Activated CD8-positive, alpha-beta memory T cell treated with anti-CD3 and anti-CD28 coated beads, Interleukin-2, amount 50 U/mL, for 24 hours (primary cell): ENCODE measurements at regions not wholly inside any gene's neighbourhood (a gene's known extent, or its start where the extent isn't known, plus 50 kb on each side); places are given as distances from the start of the nearest gene placed in this dataset.
A peak's percentile ranks its signal among the peaks of the same experiment; 100 is the strongest.
"Not testable (repeated sequence)": the region's sequence is repeated elsewhere in the genome, so short reads cannot be mapped to it uniquely, and the experiment has no call there.

Source experiments
- DNase-seq: peaks from one replicate; pipeline ENCODE4 v3.0.0-alpha.2; 2020; ENCODE audit errors: extremely low read depth

DNA sequence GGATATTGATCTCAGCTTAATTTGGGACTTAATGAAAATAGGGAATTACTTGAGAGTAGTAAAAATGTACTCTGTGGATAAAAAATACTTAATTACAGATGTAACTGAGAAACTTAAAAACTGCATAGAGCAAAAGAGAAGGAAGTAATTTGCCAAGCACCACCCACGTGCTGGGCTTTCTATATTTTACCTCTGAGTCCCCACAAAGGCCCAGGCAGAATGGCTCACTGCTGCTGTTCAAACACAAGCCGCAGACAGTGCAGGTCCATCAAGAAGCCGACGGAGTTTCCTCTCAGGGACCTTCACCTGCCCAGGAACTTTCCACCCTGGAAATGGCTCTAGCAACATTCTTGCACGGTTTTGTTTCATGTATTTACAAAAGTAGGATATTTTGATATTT is 77.2 kb upstream of the TRPM1 start:
- DNase-seq = no peak

DNA sequence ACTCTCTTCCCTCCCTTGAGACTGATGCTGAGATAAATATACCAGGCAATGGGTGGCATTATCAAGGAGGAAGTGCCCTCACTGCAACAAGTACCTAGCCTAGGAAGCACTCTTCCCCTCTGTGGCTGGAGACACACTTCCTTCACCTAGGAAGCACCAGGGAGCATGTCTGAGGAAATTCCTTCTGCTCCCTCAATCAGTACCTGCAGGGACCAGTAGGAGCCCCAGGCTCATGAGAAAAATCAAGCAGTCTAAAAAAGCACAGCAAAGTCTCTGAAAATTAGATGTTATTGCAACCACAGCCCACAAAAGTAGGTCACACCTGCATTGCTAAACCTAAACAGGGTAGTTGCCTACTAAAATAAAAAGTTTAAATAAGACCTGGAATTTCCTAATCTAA is 78.2 kb upstream of the TRPM1 start:
- DNase-seq = no peak

DNA sequence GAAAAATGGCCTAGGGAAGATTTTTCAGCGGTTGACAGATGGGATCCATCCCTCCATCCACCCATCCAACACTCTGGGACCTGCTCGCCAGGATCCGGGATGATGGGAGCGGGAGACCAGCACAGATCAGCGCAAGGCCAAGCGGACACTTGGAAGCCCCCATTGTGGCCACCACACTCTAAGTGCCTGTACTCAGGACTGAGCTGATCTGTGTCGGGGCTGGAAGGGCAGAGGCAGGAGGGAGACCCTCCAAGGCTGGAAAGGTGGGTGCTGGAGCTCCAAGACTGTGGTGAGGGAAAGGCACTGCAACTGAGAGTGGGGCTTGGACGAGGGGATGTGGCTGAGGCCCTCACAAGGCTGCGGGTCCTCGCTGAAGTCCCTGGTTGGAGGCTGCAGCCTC is 91.8 kb upstream of the TRPM1 start:
- DNase-seq = no peak

DNA sequence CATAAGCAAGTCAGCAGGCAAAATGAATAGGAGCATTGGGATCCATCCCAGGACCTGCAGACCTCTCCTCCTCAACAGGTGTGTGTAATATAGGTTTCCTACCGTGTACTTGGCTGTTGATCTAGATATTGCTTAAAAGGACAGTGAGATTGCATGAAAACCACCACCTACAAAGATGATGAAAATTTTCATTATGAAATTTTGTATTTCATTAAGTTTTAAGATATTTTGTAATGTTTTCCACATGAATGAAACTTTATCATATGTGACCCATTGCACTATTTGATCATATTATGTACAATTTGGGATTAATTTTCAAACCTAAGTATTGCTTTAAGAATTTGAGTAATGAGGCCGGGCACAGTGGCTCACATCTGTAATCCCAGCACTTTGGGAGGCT is 94.3 kb upstream of the TRPM1 start:
- DNase-seq = no peak

DNA sequence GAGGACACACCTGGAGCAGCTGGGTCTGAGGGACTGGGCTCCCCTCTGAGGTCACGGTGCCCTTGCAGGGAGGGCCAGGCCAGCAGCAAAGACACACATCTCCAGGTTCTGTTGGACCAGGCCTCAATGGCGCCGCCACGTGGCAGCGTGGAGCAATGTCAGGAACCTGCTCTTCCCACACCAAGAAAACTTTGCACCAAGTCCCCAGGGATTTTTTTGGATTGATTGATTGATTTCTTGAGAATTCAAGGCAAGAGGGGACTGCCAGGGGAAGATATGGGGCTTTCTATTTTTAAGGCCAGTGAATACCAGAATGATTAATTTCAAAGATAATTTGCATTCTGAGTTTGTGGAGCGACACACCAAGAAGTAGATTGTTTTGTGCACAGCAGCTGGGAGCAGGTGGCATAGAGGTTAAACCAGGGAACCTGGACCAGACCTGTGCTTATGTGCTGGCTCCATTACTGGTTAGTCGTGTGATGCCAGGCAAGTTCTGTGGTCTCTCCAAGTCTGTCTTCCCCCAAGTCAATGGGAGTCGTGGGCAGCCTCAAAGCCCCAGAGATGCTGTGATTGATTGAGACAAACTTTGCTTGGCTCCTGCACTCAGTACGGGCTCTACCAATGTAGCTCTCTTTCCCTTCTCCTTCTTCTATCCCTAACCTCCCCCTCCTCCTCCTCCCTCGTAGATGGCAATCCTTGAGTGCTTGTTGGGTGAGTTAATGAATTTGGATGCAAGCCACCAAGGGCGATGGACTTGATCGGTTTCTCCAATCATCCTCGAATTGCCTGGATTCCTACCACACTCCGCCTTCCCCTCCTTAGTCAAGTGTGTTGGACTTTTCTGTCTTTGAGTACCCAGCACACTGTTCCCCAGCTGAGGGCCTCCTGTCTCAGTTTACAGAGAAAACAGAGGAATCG is 96.2 kb upstream of the TRPM1 start:
- no peak for DNase-seq

DNA sequence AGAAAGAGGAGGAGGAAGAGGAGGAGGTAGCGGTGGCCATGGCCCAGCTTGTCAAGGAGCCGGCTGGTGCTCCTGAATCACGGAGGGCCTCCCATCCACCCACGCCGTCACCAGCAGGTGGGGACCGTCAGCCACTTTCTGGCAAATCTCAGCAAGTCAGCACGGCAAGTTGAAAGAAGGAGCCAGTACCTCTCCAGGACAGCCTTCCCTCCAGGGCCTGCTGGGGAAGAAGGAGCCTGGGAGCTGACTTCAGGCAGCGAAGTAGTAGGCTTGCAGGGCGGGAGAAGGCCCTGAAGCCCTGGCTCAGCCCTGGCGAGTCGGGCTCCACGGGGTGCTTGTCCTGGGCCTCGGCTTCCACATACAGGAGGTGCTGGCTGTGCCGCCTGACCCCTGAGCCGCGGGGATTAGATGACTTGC is 99.2 kb upstream of the TRPM1 start:
- peak; percentile 27 for DNase-seq

DNA sequence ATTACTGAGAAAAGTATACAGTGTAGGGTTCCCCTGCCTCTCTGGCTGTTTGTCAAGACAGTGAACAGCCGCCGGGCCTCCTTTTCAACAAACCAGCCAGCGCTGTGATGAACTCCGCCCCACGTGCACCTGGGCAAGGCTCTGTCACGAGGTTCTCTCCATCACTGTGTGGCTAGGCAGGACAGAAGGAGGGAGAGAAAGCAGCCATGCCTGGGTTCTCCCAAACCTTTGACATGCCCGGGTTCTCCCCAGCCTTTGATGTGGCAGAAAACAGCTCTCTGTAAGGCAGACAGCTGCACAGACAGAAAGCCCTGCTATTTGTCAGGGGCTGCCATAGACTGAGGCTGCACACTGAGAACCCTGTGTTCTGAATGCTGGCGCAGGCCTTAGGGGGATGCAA is 101.4 kb upstream of the TRPM1 start:
- no peak for DNase-seq

DNA sequence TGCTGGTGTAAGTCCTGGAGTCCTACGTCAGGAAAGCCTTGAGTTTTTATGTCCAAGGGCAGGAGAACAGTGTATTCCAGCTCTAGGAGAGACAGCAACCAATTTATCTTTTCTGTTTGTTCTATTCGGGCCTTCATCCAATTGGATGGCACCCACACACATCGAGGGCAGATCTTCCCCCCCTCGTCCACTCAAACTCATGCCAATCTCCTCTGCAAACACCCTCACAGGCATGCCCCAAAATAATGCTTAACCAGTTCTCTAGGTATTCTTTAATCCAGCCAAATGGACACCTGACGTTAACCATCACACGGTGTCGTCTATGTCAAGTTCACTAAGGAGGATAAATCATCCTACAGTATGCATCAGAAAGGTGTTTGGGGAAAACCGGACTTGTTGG is 102.5 kb upstream of the TRPM1 start:
- no peak for DNase-seq

DNA sequence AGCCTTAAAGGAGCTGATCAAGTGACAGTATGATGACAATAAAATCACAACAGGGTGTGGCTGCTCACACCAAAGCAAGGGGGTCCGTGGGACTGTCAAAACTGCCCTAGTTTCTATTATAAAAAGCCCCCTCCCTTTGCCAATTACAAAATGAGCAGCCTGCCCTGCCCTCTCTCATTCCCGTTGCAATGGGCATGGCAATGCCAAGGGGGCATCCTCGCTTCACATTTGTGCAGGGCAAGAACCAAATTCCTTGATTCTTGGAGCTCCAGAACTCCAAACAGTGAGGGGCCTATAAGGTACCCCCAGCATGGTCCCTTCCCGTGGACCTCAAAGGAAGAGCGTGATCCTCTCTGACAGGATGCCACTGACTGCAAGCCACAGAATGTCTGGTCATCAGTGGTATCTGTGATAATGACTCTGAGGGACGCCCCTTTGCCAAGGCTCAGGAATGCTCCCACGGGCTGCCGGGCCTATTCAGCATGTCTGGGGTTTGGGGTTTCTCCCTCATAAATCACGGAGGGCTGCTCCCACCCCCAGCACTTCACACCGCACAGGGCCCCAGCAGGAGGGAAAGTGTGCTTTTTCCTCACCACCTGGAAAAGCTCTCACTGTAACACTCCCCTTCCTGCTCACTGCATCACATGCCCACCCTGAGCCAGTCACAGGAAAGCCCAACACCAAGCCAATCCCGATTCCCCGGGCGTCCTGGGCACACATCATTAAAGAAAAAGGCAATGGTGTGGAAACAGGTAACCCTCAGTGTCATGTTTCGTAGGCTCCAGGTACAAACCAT is 105.1 kb upstream of the TRPM1 start:
- DNase-seq = no peak

DNA sequence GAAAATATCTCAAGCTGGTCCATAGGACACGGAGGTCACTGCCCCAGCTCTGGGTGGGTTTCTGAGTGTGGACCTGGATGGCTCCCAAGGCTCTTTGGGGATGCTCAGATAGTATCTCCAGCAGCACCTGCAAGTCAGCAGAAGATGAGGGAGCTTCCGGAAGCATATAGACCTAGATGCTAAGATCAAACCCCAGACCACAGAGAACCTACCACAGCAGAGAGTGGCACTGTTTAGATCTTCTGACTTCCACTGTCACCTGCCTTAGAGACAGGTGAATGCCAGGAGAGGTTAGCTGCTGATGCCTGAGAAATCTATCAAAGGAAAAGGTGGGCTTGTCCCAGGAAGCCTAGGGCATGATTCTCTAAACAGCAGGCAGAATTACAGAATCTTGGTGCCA is 105.7 kb upstream of the TRPM1 start:
- no peak for DNase-seq

DNA sequence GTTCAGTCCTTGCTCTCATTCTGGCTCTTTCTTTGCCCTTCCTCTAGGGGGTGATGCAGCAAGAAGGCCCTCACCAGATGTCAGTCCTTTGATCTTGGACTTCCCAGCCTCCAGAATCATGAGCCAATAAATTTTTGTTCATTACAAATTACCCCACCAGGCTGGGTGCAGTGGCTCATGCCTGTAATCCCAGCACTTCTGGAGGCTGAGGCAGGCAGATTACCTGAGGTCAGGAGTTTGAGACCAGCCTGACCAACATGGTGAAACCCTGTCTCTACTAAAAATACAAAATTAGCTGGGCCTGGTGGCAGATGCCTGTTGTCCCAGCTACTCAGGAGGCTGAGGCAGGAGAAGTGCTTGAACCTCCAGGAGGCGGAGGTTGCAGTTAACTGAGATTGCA is 106.3 kb upstream of the TRPM1 start:
- not testable (repeated sequence) for DNase-seq

DNA sequence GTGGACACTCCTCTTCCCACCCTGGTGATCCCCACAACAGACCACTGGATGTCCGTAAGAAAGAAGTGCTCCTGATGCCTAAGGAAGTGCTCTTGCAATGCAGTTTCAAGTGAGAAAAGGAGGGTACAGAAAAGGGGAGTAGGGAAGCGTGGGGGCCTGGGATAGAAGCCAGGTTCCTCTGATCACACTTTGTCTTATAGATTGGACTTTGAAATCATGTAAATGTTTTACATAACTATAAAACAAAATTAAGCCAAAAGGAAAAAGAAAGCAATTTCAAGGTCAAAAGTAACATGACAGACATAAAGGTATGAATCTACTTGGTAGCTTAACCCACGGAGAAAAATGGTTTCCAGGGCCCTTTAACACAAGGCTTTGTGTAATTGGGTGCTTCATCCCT is 107.3 kb upstream of the TRPM1 start:
- no peak for DNase-seq

DNA sequence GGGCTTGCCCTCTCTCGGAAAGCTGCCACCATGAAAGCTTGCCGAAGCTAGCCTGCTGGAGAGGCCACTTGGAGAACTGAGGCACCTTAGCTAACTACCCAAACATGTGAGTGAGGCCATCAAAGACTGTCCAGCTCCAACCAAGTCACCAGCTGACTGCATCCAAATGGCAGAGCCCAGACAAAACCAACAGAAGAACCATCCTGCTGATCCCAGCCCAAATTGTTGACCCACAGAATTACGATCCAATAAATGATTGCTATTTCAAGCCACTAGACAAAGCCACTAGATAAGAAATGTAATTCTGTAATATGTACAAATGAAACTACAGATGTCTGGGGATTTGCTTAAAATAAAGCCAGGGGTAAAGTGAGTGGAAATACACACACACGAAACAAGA is 109.8 kb upstream of the TRPM1 start:
- no peak for DNase-seq

DNA sequence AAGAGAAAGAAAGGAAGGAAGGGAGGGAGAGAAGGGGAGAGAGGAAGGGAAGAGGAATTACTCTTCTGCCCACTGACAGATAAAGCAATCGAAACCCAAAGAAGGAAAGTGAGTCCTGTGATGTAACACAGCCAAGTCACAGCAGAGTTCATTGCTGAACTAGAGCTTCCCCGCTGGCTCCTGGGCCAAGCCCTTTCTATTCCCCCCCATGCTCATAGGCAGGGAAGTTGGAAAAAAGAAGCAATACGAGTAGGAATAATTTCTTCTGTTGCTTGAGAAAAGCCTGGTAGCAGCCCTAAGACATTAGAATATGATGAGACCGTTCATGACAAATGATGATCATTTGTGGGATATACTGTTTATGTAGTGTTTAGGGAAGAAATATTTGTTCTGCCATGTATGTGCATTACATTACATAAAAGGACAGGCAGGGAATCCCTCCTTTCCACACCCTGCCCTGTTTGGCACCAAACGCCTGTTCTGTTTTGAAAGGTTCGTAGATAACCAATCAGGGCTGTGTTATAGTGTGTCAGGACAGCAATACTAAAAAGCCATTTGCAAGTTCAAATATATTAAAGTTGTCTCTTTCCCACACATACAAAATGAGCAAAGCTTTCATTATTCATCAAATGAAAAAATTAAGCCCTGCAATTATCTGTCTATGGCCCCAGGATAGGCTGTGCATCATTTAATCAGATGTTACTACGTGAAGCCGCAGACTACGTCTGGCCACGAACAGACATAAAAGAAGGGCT is 111.0 kb upstream of the TRPM1 start:
- DNase-seq = no peak

DNA sequence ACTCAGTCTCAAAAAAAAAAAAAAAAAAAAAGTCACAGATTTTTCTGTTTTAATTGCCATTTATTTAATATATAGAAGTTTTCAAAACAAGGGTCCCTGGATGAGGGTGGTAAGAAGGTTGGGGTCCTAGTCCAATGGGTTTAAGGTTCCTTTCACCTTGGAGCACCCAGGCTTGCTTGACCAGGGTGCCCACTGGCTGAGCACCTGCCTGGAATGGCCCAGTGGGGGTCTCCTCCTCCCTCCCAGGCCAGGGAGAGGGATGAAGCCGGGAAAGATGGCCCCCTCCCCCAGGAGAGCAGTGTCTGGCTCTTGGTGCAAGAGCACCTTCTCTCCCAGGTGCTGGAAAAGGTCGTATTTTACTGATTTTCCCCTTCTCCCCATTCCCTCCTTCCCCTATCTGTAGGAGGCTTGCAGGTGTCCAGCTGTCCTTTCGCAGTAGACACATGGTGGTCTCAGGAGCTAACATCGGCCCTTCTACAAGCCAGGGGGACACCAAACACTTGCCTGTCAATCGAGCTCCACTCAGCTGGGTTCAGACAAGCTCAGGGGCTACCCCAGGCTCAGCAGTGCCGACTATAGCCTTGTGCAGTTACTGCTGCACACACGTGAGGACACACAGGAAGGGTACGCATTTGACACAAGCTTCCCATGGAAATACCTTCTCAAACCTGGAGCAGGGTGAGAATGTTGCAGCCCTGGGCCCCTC is 112.3 kb upstream of the KLF13 start:
- no peak for DNase-seq

DNA sequence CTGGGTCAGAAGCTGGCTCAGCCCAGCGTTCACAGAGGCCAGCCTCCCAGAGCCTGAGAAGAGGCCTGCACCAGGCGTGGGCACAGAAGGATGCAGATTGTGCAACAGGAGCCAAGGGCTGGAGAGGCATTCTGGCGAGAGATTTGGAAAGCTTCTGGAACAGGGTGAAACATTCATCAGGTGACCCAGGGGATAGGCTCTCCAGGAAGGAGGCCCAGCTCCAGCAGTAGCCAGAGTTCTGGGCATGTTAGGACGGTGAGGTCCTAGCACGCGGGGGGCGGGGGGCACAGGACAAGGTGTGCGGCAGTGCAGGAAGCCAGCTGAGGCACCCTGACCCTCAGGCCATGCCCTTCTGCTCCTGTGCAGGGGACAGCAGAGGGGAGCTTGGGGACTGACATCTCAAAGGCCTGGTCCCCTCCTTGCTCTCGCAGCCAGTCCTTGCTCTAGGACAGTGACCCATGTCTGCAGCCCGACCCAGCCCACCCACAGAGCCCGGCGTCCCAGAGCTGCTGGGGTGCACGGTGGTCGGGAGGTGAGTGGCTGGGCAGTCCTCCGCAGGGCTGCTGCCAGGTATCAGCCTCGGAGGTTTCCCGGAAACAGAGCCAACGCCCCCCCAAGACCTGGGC is 111.7 kb upstream of the KLF13 start:
- no peak for DNase-seq

DNA sequence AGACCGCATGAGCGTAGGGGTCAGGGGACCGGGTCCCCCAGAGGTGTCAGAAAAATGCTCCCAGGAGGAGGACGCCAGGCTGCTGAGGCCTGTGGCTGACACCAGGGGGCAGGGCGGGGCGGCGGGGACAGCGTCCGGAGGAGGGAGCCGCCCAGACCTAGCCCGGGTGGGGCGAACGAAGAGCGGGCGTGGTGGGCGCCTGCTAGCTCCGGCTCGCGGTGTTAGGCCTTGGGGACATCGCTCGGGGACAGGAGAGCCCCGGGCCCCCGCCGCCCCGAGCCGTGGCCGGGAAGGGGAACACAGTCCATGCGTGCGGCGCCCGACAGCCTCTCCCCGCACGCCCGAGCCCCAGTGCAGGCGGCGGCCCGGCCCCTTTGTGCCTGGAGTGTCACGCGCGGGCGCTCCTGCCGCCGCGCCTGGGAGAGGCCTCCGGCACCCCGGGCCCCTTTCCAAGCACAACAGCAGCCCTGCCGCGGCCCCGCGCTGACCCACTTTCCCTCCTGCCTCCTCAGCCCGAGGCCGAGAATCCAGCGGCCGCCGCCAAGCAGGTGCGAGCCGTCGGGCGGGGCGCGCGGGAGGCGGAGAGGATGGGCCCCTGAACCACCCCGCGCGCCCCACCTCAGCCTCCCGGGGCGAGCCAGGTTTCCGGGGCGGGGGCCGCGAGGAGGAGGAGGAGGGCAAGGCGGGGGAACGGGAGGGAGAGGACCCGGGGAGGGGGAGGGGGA is 111.0 kb upstream of the KLF13 start:
- peak; percentile 68 for DNase-seq

DNA sequence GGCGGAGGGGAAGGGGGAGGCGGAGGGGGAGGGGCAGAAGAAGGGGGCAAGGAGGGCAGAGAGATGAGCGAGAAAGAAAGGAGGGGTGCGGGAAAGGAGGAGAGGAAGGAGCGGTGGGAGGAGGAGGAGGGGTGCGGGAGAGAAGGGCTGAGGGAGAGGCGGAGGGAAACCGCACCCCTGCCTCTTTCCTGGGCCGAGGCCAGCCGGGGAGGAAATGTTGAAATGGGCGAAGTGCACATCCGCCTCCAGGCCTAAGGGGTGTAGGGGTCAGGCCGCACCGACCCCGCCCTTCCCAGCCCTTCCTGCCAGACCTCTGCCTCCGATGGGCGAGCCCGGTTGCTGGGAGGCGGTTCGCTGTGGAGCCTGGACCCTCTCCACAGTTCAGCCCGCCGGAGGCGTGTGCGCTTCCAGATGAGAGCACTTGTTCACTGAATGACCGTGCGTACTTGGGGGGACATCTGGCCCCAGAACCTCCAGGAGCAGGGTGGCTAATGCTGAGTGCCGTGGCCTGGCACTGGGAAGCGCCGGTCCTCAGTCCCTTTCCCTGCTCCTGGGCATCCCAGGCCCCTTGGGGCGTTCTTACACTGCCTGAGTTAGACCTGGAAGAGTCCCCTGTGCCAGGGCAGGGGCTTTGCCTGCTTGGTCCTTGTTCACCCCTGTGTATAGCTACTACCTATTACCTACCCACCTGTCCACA is 110.3 kb upstream of the KLF13 start:
- DNase-seq = peak; percentile 7

DNA sequence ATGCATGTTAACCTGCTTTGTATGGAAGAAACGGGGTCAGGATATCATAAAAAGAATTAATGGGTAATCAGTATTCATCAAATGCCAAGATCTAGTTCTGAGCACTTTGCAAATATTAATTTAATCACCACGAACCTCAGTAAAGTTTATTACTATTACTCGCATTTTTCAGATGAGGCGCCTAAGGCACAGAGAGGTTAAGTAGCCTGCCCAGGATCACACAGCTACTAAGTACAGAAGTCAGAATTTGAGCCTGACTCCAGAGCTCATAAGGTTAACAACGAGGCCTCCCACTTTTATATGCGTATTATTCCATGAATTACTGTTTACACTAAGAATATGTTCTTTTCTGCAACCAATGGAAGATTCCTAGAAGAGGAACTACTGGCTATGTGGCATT is 109.6 kb upstream of the KLF13 start:
- DNase-seq = no peak
